ENCODE measurements at regions not wholly inside any gene's neighbourhood (a gene's known extent, or its start where the extent isn't known, plus 50 kb on each side); places are given as distances from the start of the nearest gene placed in this dataset.

DNA sequence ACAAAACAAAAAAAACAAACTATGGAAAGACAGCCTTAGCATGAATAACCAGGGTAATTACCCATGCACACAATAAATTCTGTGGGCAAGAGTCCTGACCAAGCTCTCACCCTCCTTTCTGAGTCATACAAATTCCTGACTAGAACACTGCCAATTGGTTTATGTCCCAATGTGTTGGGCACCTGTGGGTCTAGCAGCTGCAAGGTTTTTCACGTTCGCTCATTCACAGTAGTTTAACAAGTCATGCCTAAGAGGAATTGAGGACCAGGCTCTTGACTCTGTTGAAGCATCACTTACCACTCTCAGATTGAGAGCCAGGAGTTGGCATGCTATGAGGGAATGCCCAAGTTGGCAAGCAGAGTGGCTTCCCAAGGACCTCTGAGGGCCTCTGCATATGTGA, 205.5 kb upstream of the SLC24A2 start:
- Histone ChIP-seq H4K20me1 (replicated peaks; ENCODE audit: control insufficient read depth, extremely low read depth, insufficient read depth, low read length) (no peaks in the 10 kb centered on the region), H3K27me3 (ENCODE audit: control insufficient read depth in 2 of 2, insufficient read depth in 2 of 2, low read length in 2 of 2) (no peaks in the 10 kb centered on the region), H3K9me1 (replicated peaks; ENCODE audit: control insufficient read depth, extremely low read depth, insufficient read depth, low read length) (no peaks in the 10 kb centered on the region), H3K79me2 (ENCODE audit: control insufficient read depth, insufficient read depth, low read length) (no peaks in the 10 kb centered on the region), H3K9me3 (replicated peaks; ENCODE audit: control insufficient read depth, insufficient read depth, low read length) (no peaks in the 10 kb centered on the region), H3K36me3 (ENCODE audit: control insufficient read depth in 2 of 2, extremely low read depth in 1 of 2, insufficient read depth in 2 of 2, low read length in 2 of 2) (no peaks in the 10 kb centered on the region), H3K4me1 (ENCODE audit: control insufficient read depth, extremely low read depth, insufficient read depth, low read length) (peaks cover 19% of the 10 kb centered on the region), H3K4me3 (replicated peaks in 1 of 3; ENCODE audit: insufficient read depth in 1 of 3, low read depth in 1 of 3, low read length in 3 of 3) (no peak overlapping the region), H3K4me2 (ENCODE audit: insufficient read depth, low read length) (no peak overlapping the region), H3K9ac (replicated peaks; ENCODE audit: extremely low read depth, insufficient read depth, low read length) (no peak overlapping the region), H2AFZ (ENCODE audit: low read depth, low read length) (no peak overlapping the region), H3K27ac (ENCODE audit: insufficient read depth, low read depth, low read length) (no peak overlapping the region)
- intact Hi-C loops (cut with micrococcal nuclease) (no loop called here), dilution Hi-C loops (cut with MboI; ENCODE audit: extremely low pct_ligation_motif_present, low sequenced_read_pairs) (no loop called here)
- ChIA-PET CTCF (interaction anchor here (1.3 kb wide), 1 partner anchor 15 kb away, joined by 3 read pairs; no protein-coding TSS in a partner anchor), POLR2A (no interaction called here)
- FAIRE-seq = no peak
- no TSS peak for BruUV-seq (replicated peaks)
- no peak for DNase-seq (ENCODE audit: low read depth, low spot score)
- TF ChIP-seq FOS (IDR thresholded peaks at IDR 0.05; ENCODE audit: borderline replicate concordance, insufficient read depth, low read length) (no peak), GATA2 (IDR thresholded peaks at IDR 0.05; ENCODE audit: insufficient read depth, insufficient read length, low read depth, low read length) (no peak), POLR2A (IDR thresholded peaks at IDR 0.05; ENCODE audit: low read depth, low read length) (no peak), JUN (IDR thresholded peaks at IDR 0.05; ENCODE audit: borderline replicate concordance, insufficient read depth, insufficient read length, low read depth) (no peak), MYC (IDR thresholded peaks at IDR 0.05; ENCODE audit: low read depth, low read length) (no peak), CTCF (IDR thresholded peaks at IDR 0.05; ENCODE audit: extremely low read depth in 1 of 2, insufficient read depth in 1 of 2, low read depth in 1 of 2, low read length in 2 of 2) (no peak), POLR2AphosphoS5 (IDR thresholded peaks at IDR 0.05; ENCODE audit: insufficient read depth, low read depth, low read length) (no peak), EZH2 (IDR thresholded peaks at IDR 0.05; ENCODE audit: borderline replicate concordance, low read depth, low read length, severe bottlenecking) (no peak), MAX (IDR thresholded peaks at IDR 0.05; ENCODE audit: insufficient read depth, insufficient read length) (no peak)

All from endothelial cell of umbilical vein (primary cell).